Skeletal muscle tissue (tissue), 3 donors: ENCODE measurements at regions not wholly inside any gene's neighbourhood (a gene's known extent, or its start where the extent isn't known, plus 50 kb on each side); places are given as distances from the start of the nearest gene placed in this dataset.

ENCODE experiments used
- H3K27ac ChIP-seq: one replicate; pipeline ENCODE4 v1.7.0; 2013; ENCODE audit warnings: mild to moderate bottlenecking, low read depth, low read length, inconsistent platforms
- H3K27me3 ChIP-seq, 3 donors: one replicate each; pipeline ENCODE4 v1.7.0; 2013; ENCODE audit warnings: low read length in 3 of 3; ENCODE audit not compliant: control insufficient read depth in 3 of 3, insufficient read depth in 3 of 3
- H3K36me3 ChIP-seq, 3 donors: one replicate each; pipeline ENCODE4 v1.7.0; 2013; ENCODE audit warnings: low read length in 3 of 3; ENCODE audit not compliant: control insufficient read depth in 3 of 3, insufficient read depth in 3 of 3
- H3K4me1 ChIP-seq, 3 donors: one replicate each; pipeline ENCODE4 v1.7.0; 2013; ENCODE audit warnings: low read length in 3 of 3, mild to moderate bottlenecking in 3 of 3; ENCODE audit not compliant: control insufficient read depth in 3 of 3, insufficient read depth in 3 of 3
- H3K4me3 ChIP-seq, 3 donors: one replicate each; pipeline ENCODE4 v1.7.0; 2013; ENCODE audit warnings: low read length in 3 of 3
- H3K9ac ChIP-seq, 3 donors: one replicate each; pipeline ENCODE4 v1.7.0; 2013; ENCODE audit warnings: low read length in 3 of 3, mild to moderate bottlenecking in 3 of 3, moderate library complexity in 2 of 3, low read depth in 1 of 3
- H3K9me3 ChIP-seq, 3 donors: one replicate each; pipeline ENCODE4 v1.7.0; 2013; ENCODE audit warnings: low read length in 3 of 3; ENCODE audit not compliant: control insufficient read depth in 3 of 3
- donor health status: Osteomylitis.

GRCh38 chr4:104593019-104593418, 98.3 kb upstream of the CXXC4 start:
- Histone ChIP-seq H3K9ac (no peak overlapping the region), H3K9me3 (no peaks in the 10 kb centered on the region), H3K4me1 (no peaks in the 10 kb centered on the region), H3K36me3 (no peaks in the 10 kb centered on the region), H3K27me3 (no peaks in the 10 kb centered on the region), H3K27ac (no peak overlapping the region), H3K4me3 (no peak overlapping the region)

- no peaks in the 10 kb centered on the region for H3K27me3 ChIP-seq
- no peak overlapping the region for H3K4me3 ChIP-seq
- no peak overlapping the region for H3K27ac ChIP-seq
Measured at GRCh38 chr4:104596189-104596588, 101.5 kb upstream of the CXXC4 start.

GRCh38 chr4:104615496-104615895, 120.8 kb upstream of the CXXC4 start:
- peaks cover 0 to 9% (median 0%) of the 10 kb centered on the region in 3 donors for H3K4me1 ChIP-seq
- H3K9ac ChIP-seq = no peak overlapping the region
- H3K36me3 ChIP-seq = no peaks in the 10 kb centered on the region
- H3K9me3 ChIP-seq = no peaks in the 10 kb centered on the region
- no peaks in the 10 kb centered on the region for H3K27me3 ChIP-seq
- no peak overlapping the region for H3K4me3 ChIP-seq
- H3K27ac ChIP-seq = no peak overlapping the region

More at GRCh38 chr4:104596189-104596588, 101.5 kb upstream of the CXXC4 start:
- Histone ChIP-seq H3K4me1 (no peaks in the 10 kb centered on the region), H3K36me3 (no peaks in the 10 kb centered on the region), H3K9me3 (no peaks in the 10 kb centered on the region), H3K9ac (no peak overlapping the region)

- Histone ChIP-seq H3K27ac (no peak overlapping the region), H3K4me1 (peaks cover 0 to 9% (median 0%) of the 10 kb centered on the region in 3 donors), H3K27me3 (no peaks in the 10 kb centered on the region), H3K9ac (no peak overlapping the region), H3K9me3 (no peaks in the 10 kb centered on the region), H3K4me3 (no peak overlapping the region), H3K36me3 (no peaks in the 10 kb centered on the region)
Measured at GRCh38 chr4:104615926-104616325, 121.2 kb upstream of the CXXC4 start.

- no peak overlapping the region for H3K4me3 ChIP-seq
- no peak overlapping the region for H3K27ac ChIP-seq
- H3K9me3 ChIP-seq = no peaks in the 10 kb centered on the region
- no peaks in the 10 kb centered on the region for H3K36me3 ChIP-seq
- no peaks in the 10 kb centered on the region for H3K27me3 ChIP-seq
- no peak overlapping the region for H3K9ac ChIP-seq
- peaks cover 0 to 9% (median 0%) of the 10 kb centered on the region in 3 donors for H3K4me1 ChIP-seq
Measured at GRCh38 chr4:104616401-104616820, 121.7 kb upstream of the CXXC4 start.

GRCh38 chr4:104625706-104626105, 131.0 kb upstream of the CXXC4 start:
- H3K27me3 ChIP-seq = no peaks in the 10 kb centered on the region
- H3K9me3 ChIP-seq = no peaks in the 10 kb centered on the region
- no peak overlapping the region for H3K9ac ChIP-seq
- H3K4me3 ChIP-seq = no peak overlapping the region
- no peak overlapping the region for H3K27ac ChIP-seq
- H3K4me1 ChIP-seq = no peaks in the 10 kb centered on the region
- H3K36me3 ChIP-seq = no peaks in the 10 kb centered on the region

- Histone ChIP-seq H3K27me3 (no peaks in the 10 kb centered on the region), H3K4me3 (no peak overlapping the region), H3K27ac (no peak overlapping the region), H3K9ac (no peak overlapping the region), H3K4me1 (no peaks in the 10 kb centered on the region), H3K36me3 (no peaks in the 10 kb centered on the region), H3K9me3 (no peaks in the 10 kb centered on the region)
Measured at GRCh38 chr4:104629601-104630000, 134.9 kb upstream of the CXXC4 start.

- no peaks in the 10 kb centered on the region for H3K4me1 ChIP-seq
- H3K36me3 ChIP-seq = no peaks in the 10 kb centered on the region
- no peak overlapping the region for H3K27ac ChIP-seq
- H3K9ac ChIP-seq = no peak overlapping the region
- H3K9me3 ChIP-seq = no peaks in the 10 kb centered on the region
- H3K4me3 ChIP-seq = no peak overlapping the region
- no peaks in the 10 kb centered on the region for H3K27me3 ChIP-seq
Measured at GRCh38 chr4:104630272-104630671, 135.6 kb upstream of the CXXC4 start.

- Histone ChIP-seq H3K9ac (no peak overlapping the region), H3K9me3 (no peaks in the 10 kb centered on the region), H3K4me3 (no peak overlapping the region), H3K4me1 (no peaks in the 10 kb centered on the region), H3K27me3 (no peaks in the 10 kb centered on the region), H3K27ac (no peak overlapping the region), H3K36me3 (no peaks in the 10 kb centered on the region)
Measured at GRCh38 chr4:104631000-104631399, 136.3 kb upstream of the CXXC4 start.

- no peak overlapping the region for H3K4me3 ChIP-seq
- H3K9me3 ChIP-seq = no peaks in the 10 kb centered on the region
- no peaks in the 10 kb centered on the region for H3K27me3 ChIP-seq
- H3K4me1 ChIP-seq = no peaks in the 10 kb centered on the region
- no peaks in the 10 kb centered on the region for H3K36me3 ChIP-seq
- no peak overlapping the region for H3K9ac ChIP-seq
- H3K27ac ChIP-seq = no peak overlapping the region
Measured at GRCh38 chr4:104641418-104641817, 146.7 kb upstream of the CXXC4 start.

GRCh38 chr4:104642521-104642920, 147.8 kb upstream of the CXXC4 start:
- Histone ChIP-seq H3K4me1 (no peaks in the 10 kb centered on the region), H3K9ac (no peak overlapping the region), H3K27me3 (no peaks in the 10 kb centered on the region), H3K4me3 (no peak overlapping the region), H3K36me3 (no peaks in the 10 kb centered on the region), H3K27ac (no peak overlapping the region), H3K9me3 (no peaks in the 10 kb centered on the region)
